ENCODE measurements at regions not wholly inside any gene's neighbourhood (a gene's known extent, or its start where the extent isn't known, plus 50 kb on each side); places are given as distances from the start of the nearest gene placed in this dataset.

GRCh38 chr13:78430166-78430791 is 173.1 kb downstream of the POU4F1 start:
- TF ChIP-seq CTCF (IDR thresholded peaks at IDR 0.05) (no peak), EZH2 (IDR thresholded peaks at IDR 0.05; ENCODE audit: borderline replicate concordance, insufficient read depth, low read depth, low read length, poor library complexity, severe bottlenecking) (no peak)

All from B cell (primary cell).